Natural killer cell (primary cell): ENCODE measurements at regions not wholly inside any gene's neighbourhood (a gene's known extent, or its start where the extent isn't known, plus 50 kb on each side); places are given as distances from the start of the nearest gene placed in this dataset.

Source experiments
- ATAC-seq, 3 donors: fragments of 150-1000 bp in 2 of 3; fragments of 200-7000 bp in 1 of 3; cut with Tn5 transposase; 1 replicate in 1 of 3; 2 replicates in 2 of 3; pipeline ENCODE4 v1.10.0; 2021; ENCODE audit warnings: mild to moderate bottlenecking in 2 of 3, moderate library complexity in 2 of 3
- DNase-seq, 2 donors: peaks; one replicate each; pipeline versions ENCODE4 v3.0.0 to v3.0.0-alpha.2; 2013 to 2021; ENCODE audit warnings: mixed read lengths in 1 of 2
- H3K27ac ChIP-seq: one replicate; pipeline ENCODE4 v1.5.1; 2013; ENCODE audit warnings: mild to moderate bottlenecking, low read length
- H3K27me3 ChIP-seq: one replicate; pipeline ENCODE4 v1.6.1; 2013; ENCODE audit warnings: low read length; ENCODE audit not compliant: control insufficient read depth, insufficient read depth
- H3K36me3 ChIP-seq: one replicate; pipeline ENCODE4 v1.6.1; 2013; ENCODE audit warnings: low read length; ENCODE audit not compliant: control insufficient read depth, insufficient read depth
- H3K4me1 ChIP-seq: one replicate; pipeline ENCODE4 v1.6.1; 2013; ENCODE audit warnings: low read length; ENCODE audit not compliant: control insufficient read depth, insufficient read depth
- H3K4me3 ChIP-seq: one replicate; pipeline ENCODE4 v1.5.1; 2013; ENCODE audit warnings: low read length
- H3K9me3 ChIP-seq: one replicate; pipeline ENCODE4 v1.6.1; 2013; ENCODE audit warnings: low read length; ENCODE audit not compliant: control insufficient read depth, insufficient read depth
- H3K27ac Mint-ChIP-seq, 2 donors: one replicate each; pipeline ENCODE4 v1.8.0; 2022; ENCODE audit warnings: mild to moderate bottlenecking in 2 of 2, mixed read lengths in 2 of 2, moderate library complexity in 1 of 2
- H3K27me3 Mint-ChIP-seq, 2 donors: one replicate each; pipeline ENCODE4 v1.8.0; 2022; ENCODE audit warnings: low read depth in 2 of 2, mixed read lengths in 2 of 2
- H3K36me3 Mint-ChIP-seq: one replicate; pipeline ENCODE4 v1.8.0; 2022; ENCODE audit warnings: mixed read lengths
- H3K4me1 Mint-ChIP-seq, 2 donors: one replicate each; pipeline ENCODE4 v1.8.0; 2022; ENCODE audit warnings: mixed read lengths in 2 of 2
- H3K4me3 Mint-ChIP-seq: one replicate; pipeline ENCODE4 v1.8.0; 2022; ENCODE audit warnings: mild to moderate bottlenecking, moderate library complexity, mixed read lengths
- H3K9me3 Mint-ChIP-seq, 2 donors: one replicate each; pipeline ENCODE4 v1.8.0; 2022; ENCODE audit warnings: mixed read lengths in 2 of 2
- whole genome bisulfite sequencing: methylation state at CpG from one replicate; pipeline ENCODE4 v1.1.7; 2013; ENCODE audit warnings: missing lambda C conversion rate; ENCODE audit not compliant: insufficient coverage; 5-methylcytosine and 5-hydroxymethylcytosine counted together
- intact Hi-C: fragments of 100-400 bp; cut with micrococcal nuclease; formaldehyde crosslinking; loops from one replicate; pipeline ENCODE4 v1.14.2; 2022
- TF ChIP-seq, protein P1 (sequence below): fragments of 200-600 bp; IDR thresholded peaks from one replicate; pipeline ENCODE4 v1.8.0; 2022; ENCODE audit warnings: antibody characterized with exemption

DNA sequence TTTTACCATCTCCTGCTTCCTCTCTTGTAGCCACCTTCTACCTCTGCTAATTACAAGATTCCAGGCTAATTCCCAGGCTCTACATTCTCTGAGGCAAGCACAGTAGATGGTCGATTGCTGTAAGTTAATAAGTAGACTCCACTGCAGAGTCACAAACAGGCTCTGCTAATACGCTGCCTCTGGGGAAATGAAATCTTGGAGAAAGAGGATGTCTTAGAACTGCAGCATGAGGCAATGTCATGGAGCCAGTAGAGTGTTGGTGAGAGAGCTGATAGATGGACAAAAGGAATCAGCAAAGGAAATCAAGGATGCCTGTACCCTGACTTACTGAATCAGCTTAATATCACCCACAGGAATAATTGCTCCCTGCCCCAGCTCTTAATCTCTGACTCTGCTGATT, 1260.3 kb downstream of the XPNPEP1 start:
- H3K9me3 ChIP-seq, result no peaks in the 10 kb centered on the region
- no peaks in the 10 kb centered on the region for H3K4me1 Mint-ChIP-seq
- no peaks in the 10 kb centered on the region for H3K27me3 Mint-ChIP-seq
- ATAC-seq, result no peak
- no peaks in the 10 kb centered on the region for H3K4me1 ChIP-seq
- DNase-seq, result no peak
- TF ChIP-seq, protein P1, sequence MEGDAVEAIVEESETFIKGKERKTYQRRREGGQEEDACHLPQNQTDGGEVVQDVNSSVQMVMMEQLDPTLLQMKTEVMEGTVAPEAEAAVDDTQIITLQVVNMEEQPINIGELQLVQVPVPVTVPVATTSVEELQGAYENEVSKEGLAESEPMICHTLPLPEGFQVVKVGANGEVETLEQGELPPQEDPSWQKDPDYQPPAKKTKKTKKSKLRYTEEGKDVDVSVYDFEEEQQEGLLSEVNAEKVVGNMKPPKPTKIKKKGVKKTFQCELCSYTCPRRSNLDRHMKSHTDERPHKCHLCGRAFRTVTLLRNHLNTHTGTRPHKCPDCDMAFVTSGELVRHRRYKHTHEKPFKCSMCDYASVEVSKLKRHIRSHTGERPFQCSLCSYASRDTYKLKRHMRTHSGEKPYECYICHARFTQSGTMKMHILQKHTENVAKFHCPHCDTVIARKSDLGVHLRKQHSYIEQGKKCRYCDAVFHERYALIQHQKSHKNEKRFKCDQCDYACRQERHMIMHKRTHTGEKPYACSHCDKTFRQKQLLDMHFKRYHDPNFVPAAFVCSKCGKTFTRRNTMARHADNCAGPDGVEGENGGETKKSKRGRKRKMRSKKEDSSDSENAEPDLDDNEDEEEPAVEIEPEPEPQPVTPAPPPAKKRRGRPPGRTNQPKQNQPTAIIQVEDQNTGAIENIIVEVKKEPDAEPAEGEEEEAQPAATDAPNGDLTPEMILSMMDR, result no peak
- H3K4me3 Mint-ChIP-seq, result no peak overlapping the region
- intact Hi-C loops, result no loop called here
- no peak overlapping the region for H3K27ac Mint-ChIP-seq
- no peaks in the 10 kb centered on the region for H3K36me3 ChIP-seq
- H3K4me3 ChIP-seq, result no peak overlapping the region
- peaks cover 3 to 8% of the 10 kb centered on the region in 2 donors for H3K9me3 Mint-ChIP-seq
- WGBS, result 86% methylated on average over 2 of the region's 2 CpGs
- no peak overlapping the region for H3K27ac ChIP-seq
- H3K27me3 ChIP-seq, result no peaks in the 10 kb centered on the region
- no peaks in the 10 kb centered on the region for H3K36me3 Mint-ChIP-seq

DNA sequence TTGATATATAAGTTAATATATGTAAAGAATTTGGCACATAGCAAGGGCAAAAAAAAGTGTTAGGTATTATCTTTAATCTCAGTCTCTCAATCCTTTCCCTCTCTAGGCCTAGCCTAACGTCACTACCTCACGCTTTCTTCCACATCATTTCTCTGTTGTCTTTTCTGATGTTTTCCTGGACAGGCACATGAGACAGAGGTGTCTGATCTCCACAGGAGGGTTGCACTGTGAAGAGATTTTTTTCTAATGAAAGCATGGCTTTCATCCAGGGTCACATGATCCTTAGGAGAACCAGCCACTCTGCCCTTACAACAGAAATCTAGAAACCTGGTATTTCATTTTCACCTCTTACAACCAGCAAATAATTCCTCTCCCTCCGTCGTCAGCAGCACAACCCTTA, 1268.3 kb downstream of the XPNPEP1 start:
- H3K9me3 ChIP-seq, result peaks cover 4% of the 10 kb centered on the region
- no peaks in the 10 kb centered on the region for H3K4me1 ChIP-seq
- H3K27ac ChIP-seq, result no peak overlapping the region
- WGBS, result 72% methylated on average over 2 of the region's 4 CpGs
- H3K27me3 Mint-ChIP-seq, result no peaks in the 10 kb centered on the region
- no peak for DNase-seq
- no peak overlapping the region for H3K4me3 ChIP-seq
- intact Hi-C loops, result no loop called here
- H3K4me1 Mint-ChIP-seq, result no peaks in the 10 kb centered on the region
- H3K27ac Mint-ChIP-seq, result no peak overlapping the region
- H3K27me3 ChIP-seq, result no peaks in the 10 kb centered on the region
- H3K36me3 ChIP-seq, result no peaks in the 10 kb centered on the region
- TF ChIP-seq, protein P1, result no peak
- H3K9me3 Mint-ChIP-seq, result peaks cover 10 to 17% of the 10 kb centered on the region in 2 donors
- no peak for ATAC-seq
- no peak overlapping the region for H3K4me3 Mint-ChIP-seq
- H3K36me3 Mint-ChIP-seq, result peaks cover 5% of the 10 kb centered on the region

DNA sequence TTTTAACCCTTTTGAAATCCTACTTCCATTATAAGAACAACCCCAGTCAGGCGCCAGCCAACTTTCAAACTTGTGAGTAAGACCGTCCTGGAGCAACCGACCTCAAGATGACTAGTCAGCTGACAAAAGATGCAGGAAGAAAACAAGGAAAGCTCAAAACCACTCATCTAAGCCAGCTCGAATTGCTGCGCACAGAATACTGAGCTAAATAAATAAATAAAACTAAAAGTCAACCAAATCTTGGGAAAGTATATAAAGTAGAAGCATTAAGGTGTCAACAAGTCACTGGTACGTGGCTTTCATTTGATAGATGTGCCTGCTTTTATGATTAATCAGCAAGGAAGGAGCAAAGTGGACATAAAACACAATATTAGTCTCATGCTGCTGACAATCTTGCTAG, 1269.8 kb downstream of the XPNPEP1 start:
- H3K4me1 Mint-ChIP-seq, result no peaks in the 10 kb centered on the region
- intact Hi-C loops, result no loop called here

DNA sequence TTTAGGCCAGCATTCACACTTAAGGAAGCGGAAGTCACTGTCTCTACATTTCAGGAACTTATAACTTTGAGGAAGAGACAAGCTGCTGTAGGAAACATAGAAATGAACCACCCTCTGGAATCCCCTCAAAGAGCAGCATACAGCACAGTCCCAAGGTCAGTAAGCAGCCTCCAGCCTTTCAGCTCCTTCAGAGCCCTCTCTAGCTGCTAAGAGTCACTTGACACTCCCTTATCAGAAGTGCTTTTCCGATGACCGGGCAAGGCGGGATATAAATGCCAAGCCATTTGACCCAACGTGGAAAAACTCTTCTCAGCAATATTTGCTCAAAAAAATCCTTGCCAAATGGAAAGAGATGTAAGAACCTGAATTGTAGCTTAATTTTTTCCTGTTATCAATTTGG, 1284.3 kb downstream of the XPNPEP1 start:
- ATAC-seq (no peak), DNase-seq (no peak)
- Histone ChIP-seq H3K36me3 (no peaks in the 10 kb centered on the region), H3K4me3 (no peak overlapping the region), H3K27me3 (no peaks in the 10 kb centered on the region), H3K27ac (no peak overlapping the region), H3K9me3 (no peaks in the 10 kb centered on the region), H3K4me1 (no peaks in the 10 kb centered on the region)
- Mint-ChIP-seq H3K27ac (no peak overlapping the region), H3K9me3 (peaks cover 4 to 11% of the 10 kb centered on the region in 2 donors), H3K4me3 (no peak overlapping the region), H3K27me3 (no peaks in the 10 kb centered on the region), H3K4me1 (no peaks in the 10 kb centered on the region), H3K36me3 (no peaks in the 10 kb centered on the region)
- intact Hi-C loops, result no loop called here
- TF ChIP-seq, protein P1, result no peak
- 80% methylated on average over 5 of the region's 5 CpGs for WGBS

More for the DNA sequence above, 1269.8 kb downstream of the XPNPEP1 start:
- ATAC-seq, result no peak
- Histone ChIP-seq H3K36me3 (no peaks in the 10 kb centered on the region), H3K27me3 (no peaks in the 10 kb centered on the region), H3K4me3 (no peak overlapping the region), H3K4me1 (no peaks in the 10 kb centered on the region), H3K27ac (no peak overlapping the region), H3K9me3 (peaks cover 4% of the 10 kb centered on the region)
- peaks cover 9 to 14% of the 10 kb centered on the region in 2 donors for H3K9me3 Mint-ChIP-seq
- DNase-seq, result no peak
- H3K27ac Mint-ChIP-seq, result no peak overlapping the region
- peaks cover 5% of the 10 kb centered on the region for H3K36me3 Mint-ChIP-seq
- no peak overlapping the region for H3K4me3 Mint-ChIP-seq
- H3K27me3 Mint-ChIP-seq, result no peaks in the 10 kb centered on the region
- 83% methylated on average over 5 of the region's 6 CpGs for WGBS
- TF ChIP-seq, protein P1, result no peak
